Right lobe of liver (tissue), 4 donors: ENCODE measurements at regions not wholly inside any gene's neighbourhood (a gene's known extent, or its start where the extent isn't known, plus 50 kb on each side); places are given as distances from the start of the nearest gene placed in this dataset.

Source experiments
- POLR2A ChIP-seq: fragments of 450-650 bp; IDR thresholded peaks from one replicate; pipeline ENCODE4 v1.6.1; 2017; ENCODE audit warnings: antibody characterized with exemption, mild to moderate bottlenecking
- TF ChIP-seq, protein P1 (sequence below), 4 donors: fragments of 200-600 bp in 3 of 4; fragments of 450-650 bp in 1 of 4; IDR thresholded peaks; one replicate each; pipeline versions ENCODE4 v1.5.1 to v1.8.0; 2016 to 2022; ENCODE audit warnings: antibody characterized with exemption in 4 of 4, mild to moderate bottlenecking in 2 of 4
- donor health status: DM: no; HTN: no; CAD: no.
- donor health status: DM: no; HTN: no; CAD: no.
- donor health status: DM: no; HTN: yes; CAD: no.

DNA sequence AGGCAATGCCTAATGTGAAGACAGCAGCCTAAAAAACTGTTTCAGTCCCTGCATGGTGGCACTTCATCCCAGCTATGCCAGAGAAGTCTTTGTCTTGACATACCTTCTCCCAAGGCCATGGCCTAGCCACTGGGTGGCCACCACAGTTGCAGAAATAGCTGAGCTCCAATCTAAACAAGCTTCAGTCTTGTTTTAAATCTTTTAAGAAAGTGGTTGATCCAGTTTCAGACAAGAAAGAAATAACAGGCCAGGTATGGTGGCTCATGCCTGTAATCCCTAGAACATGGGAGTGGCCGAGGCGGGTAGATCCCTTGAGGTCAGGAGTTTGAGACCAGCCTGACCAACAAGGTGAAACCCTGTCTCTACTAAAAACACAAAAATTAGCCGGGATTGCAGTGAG is 600.0 kb upstream of the PLXNA2 start:
- no peak for TF ChIP-seq POLR2A
- TF ChIP-seq, protein P1, sequence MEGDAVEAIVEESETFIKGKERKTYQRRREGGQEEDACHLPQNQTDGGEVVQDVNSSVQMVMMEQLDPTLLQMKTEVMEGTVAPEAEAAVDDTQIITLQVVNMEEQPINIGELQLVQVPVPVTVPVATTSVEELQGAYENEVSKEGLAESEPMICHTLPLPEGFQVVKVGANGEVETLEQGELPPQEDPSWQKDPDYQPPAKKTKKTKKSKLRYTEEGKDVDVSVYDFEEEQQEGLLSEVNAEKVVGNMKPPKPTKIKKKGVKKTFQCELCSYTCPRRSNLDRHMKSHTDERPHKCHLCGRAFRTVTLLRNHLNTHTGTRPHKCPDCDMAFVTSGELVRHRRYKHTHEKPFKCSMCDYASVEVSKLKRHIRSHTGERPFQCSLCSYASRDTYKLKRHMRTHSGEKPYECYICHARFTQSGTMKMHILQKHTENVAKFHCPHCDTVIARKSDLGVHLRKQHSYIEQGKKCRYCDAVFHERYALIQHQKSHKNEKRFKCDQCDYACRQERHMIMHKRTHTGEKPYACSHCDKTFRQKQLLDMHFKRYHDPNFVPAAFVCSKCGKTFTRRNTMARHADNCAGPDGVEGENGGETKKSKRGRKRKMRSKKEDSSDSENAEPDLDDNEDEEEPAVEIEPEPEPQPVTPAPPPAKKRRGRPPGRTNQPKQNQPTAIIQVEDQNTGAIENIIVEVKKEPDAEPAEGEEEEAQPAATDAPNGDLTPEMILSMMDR (IDR thresholded peaks at IDR 0.05): no peak
